GM18951 (cell line): ENCODE measurements at regions not wholly inside any gene's neighbourhood (a gene's known extent, or its start where the extent isn't known, plus 50 kb on each side); places are given as distances from the start of the nearest gene placed in this dataset.
"Not testable (repeated sequence)": the region's sequence is repeated elsewhere in the genome, so short reads cannot be mapped to it uniquely, and the experiment has no call there.

Experiments used
- POLR2A ChIP-seq: IDR thresholded peaks from 4 replicates; pipeline ENCODE4 v1.6.1; 2011; ENCODE audit warnings: mild to moderate bottlenecking; ENCODE audit not compliant: insufficient read length, insufficient read depth; ENCODE audit errors: extremely low read depth
- in situ Hi-C: fragments of 300-500 bp; cut with MboI; formaldehyde crosslinking; loops from one replicate; pipeline ENCODE4 v1.12.0; 2022; ENCODE audit warnings: low sequenced_read_pairs, mixed read lengths, inconsistent platforms; ENCODE audit not compliant: unreplicated experiment

- no peak for TF ChIP-seq POLR2A
- in situ Hi-C loops: no loop called here
Observed at GRCh38 chr2:129035992-129036391, 717.3 kb upstream of the HS6ST1 start.

GRCh38 chr2:129043677-129044076, 725.0 kb upstream of the HS6ST1 start:
- in situ Hi-C loops: not testable (repeated sequence)

- in situ Hi-C loops: not testable (repeated sequence)
Observed at GRCh38 chr2:129046475-129046874, 727.8 kb upstream of the HS6ST1 start.

- in situ Hi-C loops: no loop called here
- no peak for TF ChIP-seq POLR2A
Observed at GRCh38 chr2:129050101-129050500, 731.4 kb upstream of the HS6ST1 start.

- no peak for TF ChIP-seq POLR2A
- in situ Hi-C loops: no loop called here
Observed at GRCh38 chr2:129055242-129055641, 736.6 kb upstream of the HS6ST1 start.

- in situ Hi-C loops: no loop called here
- no peak for TF ChIP-seq POLR2A
Observed at GRCh38 chr2:129055824-129056223, 737.2 kb upstream of the HS6ST1 start.

- no peak for TF ChIP-seq POLR2A
- in situ Hi-C loops: no loop called here
Observed at GRCh38 chr2:129056309-129056958, 737.8 kb upstream of the HS6ST1 start.

- in situ Hi-C loops: no loop called here
- no peak for TF ChIP-seq POLR2A
Observed at GRCh38 chr2:129056959-129057317, 738.3 kb upstream of the HS6ST1 start.

GRCh38 chr2:129058981-129059380, 740.3 kb upstream of the HS6ST1 start:
- TF ChIP-seq POLR2A: no peak
- in situ Hi-C loops: no loop called here

- in situ Hi-C loops: no loop called here
- no peak for TF ChIP-seq POLR2A
Observed at GRCh38 chr2:129059476-129059875, 740.8 kb upstream of the HS6ST1 start.

GRCh38 chr2:129061069-129061768, 742.6 kb upstream of the HS6ST1 start:
- in situ Hi-C loops: no loop called here
- TF ChIP-seq POLR2A: no peak

GRCh38 chr2:129061769-129062121, 743.1 kb upstream of the HS6ST1 start:
- in situ Hi-C loops: no loop called here
- TF ChIP-seq POLR2A: no peak

- no peak for TF ChIP-seq POLR2A
- in situ Hi-C loops: no loop called here
Observed at GRCh38 chr2:129062146-129062912, 743.7 kb upstream of the HS6ST1 start.

- no peak for TF ChIP-seq POLR2A
- in situ Hi-C loops: no loop called here
Observed at GRCh38 chr2:129067070-129067469, 748.4 kb upstream of the HS6ST1 start.
